ENCODE measurements at regions not wholly inside any gene's neighbourhood (a gene's known extent, or its start where the extent isn't known, plus 50 kb on each side); places are given as distances from the start of the nearest gene placed in this dataset.

DNA sequence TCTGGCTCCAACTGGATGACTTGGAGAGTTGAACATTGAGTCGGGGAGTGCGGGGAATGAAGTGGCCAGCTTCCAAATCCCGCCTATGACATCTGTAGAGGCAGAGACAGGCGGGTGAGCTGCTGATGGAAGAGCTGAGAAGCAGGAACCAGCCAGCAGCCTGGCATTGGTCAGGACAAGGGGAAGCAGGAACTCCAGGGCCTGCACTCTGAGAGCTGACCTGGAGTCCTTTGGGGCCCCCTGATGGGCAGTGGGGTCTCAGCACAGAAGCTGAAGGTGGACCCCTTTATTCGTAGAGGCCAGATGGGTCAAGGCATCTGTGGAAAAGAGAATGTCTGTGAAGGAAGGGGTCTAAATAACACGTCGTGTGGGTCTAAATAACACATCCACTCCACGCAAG lies 57.0 kb downstream of the SEC61G start:
- no peak for DNase-seq (ENCODE audit: low read depth)

DNA sequence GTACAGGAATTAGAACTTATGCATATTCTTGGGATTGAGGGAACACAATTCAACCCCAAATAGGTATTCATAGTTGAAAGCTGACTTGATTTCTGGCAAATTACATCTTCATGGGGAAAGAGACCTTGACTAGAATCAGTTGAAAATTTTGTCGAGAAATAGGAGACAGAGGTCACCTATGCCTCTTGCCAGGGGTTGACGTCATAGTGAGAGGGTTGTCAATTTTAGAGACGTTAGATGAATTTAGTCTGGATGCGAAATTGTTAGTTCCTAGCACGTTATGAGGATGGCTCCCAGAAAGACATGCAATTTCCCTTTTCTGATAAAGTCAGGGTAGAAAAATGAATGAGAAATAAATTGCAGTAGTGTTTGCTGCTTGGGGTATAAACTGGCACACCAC lies 59.3 kb downstream of the SEC61G start:
- no peak for DNase-seq (ENCODE audit: low read depth)

GRCh38 chr7:54697659-54698186 lies 61.3 kb downstream of the SEC61G start:
- no peak for DNase-seq (ENCODE audit: low read depth)

GRCh38 chr7:54690892-54691291 lies 68.1 kb downstream of the SEC61G start:
- no peak for DNase-seq (ENCODE audit: low read depth)

DNA sequence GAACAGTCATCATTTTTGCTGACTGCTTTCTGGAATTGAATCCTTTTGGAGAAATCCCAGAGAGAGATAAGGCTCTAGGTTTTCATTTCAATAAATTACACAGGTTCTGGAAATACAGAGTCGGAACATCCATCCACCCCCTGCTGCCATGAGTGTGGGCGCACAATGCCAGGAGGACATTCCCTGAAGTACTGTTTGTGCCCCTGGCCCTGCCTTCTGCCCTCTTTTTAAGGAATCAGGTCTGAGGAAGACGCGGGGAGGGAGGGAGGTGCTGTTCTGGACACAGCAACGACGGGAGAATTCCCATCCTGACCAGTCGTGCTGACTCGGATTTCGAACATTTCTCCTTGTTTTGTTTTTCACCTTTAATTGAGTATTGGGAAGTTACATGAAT lies 69.0 kb downstream of the SEC61G start:
- DNase-seq (ENCODE audit: low read depth) = no peak

DNA sequence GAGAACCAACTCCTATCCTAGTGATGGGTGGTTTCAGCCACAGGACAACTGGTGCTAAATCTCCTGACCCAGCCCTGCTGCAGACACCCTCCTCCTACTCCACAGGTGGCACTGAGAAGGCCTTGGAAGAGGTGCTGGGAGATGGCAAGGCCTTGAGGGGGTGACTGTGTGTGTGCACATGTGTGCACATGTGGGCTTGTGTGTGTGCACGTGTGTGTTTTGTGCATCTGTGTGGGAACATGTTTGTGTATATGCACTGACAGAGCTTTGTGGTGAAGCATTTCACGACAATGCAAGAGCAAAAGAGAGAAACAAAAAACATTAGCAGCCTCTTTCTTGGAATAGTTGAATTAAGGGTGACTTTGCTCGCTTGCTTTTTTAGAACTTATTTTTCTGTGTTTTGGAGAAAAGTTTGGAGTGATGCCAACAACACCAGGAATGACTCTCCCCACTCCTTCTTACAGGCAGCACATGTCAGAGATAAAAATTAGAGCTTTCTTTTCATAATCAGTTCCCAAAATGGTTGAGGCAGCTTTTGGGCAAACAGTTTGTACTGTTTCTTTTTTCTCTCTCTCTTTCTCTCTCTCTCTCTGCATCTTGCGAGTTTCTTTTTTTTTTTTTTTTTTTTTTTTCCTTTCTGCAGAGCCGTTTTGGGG lies 69.5 kb downstream of the SEC61G start:
- DNase-seq (ENCODE audit: low read depth) = no peak

DNA sequence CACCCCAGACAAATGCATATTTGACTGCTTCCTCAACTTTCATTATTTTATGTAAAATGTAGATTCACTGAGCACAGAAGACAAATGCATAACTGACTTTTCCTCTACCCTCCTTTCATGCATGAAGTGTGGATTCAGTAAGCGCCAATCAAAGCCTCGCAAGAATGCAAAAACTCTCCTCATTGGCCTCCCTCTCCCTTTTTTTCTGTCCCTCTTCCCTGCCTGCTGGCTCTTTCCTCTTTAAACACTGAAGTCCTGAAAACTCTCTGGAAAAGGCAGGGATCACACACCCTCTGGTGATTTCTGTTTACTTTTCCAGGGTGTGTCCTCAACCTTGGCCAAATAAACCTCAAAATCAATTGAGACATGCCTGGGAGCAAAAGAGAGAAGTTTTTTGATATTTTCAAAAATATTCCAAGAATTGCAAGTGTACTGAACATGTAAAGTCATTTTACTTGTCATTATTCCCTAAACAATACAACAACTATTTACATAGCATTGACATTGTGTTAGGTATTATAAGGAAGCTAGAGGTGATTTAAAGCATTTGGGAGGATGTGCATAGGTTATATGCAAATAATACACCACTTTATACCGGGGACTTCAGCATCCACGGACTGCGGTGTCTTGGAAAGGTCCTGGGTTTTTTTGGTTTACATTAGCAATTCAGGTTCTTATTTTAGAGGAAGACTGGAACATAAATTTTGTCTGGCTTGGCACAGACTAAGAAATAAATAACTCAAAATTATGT lies 71.4 kb downstream of the SEC61G start:
- no peak for DNase-seq (ENCODE audit: low read depth)

GRCh38 chr7:54680377-54681005 lies 78.5 kb downstream of the SEC61G start:
- DNase-seq (ENCODE audit: low read depth) = no peak

GRCh38 chr7:54679490-54679817 lies 79.6 kb downstream of the SEC61G start:
- DNase-seq (ENCODE audit: low read depth) = no peak

DNA sequence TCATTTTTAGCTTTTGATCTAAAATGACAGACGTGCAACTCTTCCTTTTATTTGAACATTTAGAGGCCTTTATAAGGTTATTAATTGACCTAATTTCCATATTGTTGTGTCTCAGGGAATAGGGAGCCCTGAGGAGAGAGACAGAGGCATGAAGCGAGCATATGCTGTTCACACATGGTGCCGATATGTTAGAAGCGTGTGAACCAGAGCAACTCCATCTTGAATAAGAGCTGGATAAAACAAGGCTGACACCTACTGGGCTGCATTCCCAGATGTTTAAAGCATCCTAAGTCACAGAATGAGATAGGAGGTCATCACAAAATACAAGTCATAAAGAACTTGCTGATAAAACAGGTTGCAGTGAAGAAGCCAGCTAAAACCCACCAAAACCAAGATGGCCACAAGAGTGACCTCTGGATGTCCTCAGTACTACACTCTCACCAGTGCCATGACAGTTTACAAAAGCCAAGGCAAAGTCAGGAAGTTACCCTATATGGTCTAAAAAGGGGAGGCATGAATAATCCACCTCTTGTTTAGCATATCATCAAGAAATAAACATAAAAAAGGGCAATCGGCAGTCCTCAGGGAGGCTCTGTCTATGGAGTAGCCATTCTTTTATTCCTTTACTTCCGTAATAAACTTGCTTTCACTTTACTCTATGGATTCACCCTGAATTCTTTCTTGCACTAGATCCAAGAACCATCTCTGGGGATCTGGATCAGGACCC lies 80.1 kb downstream of the SEC61G start:
- peak; percentile 4 for DNase-seq (ENCODE audit: low read depth)

DNA sequence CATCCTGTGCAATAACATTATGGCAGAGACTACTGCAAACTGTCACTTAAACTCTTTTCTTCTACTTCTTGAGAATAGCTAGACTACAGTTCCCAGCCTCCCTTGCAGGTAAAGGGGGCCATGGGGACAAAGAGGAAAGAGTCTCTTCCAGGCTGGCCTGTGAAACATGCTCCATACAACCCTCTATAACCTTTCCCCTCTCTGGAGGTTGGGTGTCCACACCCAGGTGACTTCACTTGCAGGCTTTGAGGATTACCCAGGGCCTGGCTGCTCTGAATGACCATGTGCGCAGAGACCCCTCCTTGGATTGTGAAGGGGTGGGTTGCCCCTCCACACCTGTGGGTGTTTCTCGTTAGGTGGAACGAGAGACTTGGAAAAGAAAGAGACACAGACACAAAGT lies 84.1 kb downstream of the SEC61G start:
- no peak for DNase-seq (ENCODE audit: low read depth)

DNA sequence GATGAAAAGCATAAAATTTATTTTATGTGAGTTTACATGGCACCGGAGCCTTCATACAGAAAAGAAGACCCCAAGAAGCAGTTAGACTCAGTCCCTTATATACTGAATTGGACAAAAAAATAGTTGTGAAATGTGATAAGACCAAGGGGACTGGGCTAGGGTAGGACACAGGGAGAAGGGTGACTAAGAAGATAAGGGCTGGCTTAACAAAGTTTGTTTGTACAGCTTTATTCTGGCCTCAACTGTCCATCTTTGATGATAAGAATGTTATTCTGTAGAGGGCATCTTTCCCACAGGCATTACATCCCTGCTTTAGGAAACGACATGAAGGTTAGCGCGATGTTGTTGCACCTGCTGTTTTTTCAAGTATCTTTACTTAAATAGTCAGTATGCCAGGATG lies 86.5 kb downstream of the SEC61G start:
- no peak for DNase-seq (ENCODE audit: low read depth)

DNA sequence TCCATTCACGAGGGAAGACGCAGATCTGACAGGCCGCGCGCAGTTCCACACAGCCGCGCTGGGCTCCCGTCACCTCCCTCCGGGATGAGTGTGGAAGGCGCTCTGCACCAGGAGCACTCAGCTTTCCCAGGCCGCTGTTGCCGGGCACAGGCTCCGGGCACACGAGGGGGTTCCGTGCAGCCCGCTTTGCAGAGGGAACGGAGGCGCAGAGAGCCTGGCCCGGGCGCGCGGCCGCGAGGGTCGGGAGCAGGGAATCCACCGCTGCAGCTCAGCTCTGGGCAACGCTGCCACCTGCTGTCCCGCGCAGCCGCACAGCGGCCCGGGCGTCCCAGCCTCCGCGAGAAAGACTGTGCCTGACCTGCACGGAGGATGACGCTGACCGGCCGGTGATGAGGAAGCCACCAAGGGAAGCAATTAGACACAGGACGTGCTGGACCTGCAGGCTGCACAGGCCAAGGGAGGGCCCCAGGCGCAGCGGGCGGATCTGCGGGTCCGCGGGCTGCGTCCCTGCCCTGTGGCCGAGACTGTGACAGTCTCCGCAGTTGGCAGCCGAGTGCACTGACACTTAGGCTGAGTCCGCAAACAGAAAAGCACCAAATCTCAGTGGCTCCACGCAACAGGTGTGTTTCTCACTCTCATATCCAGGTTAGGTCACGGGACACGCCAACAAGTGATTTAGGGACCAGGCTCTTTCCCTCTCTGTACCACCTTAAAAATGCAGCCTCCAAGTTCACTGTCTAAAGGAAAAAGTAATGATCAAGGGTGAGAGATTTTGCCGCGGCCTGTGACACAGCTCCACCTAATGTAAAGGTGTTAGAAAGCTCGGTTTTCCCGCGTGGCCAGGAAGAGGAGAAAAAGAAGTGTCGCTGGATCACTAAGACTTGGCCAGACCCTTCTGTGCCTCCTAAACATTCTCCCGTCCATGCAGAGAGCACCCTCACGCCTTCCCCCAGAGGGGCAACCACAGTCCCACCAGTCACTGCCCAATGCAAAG lies 94.5 kb downstream of the SEC61G start:
- peak; percentile 22 for DNase-seq (ENCODE audit: low read depth)

- DNase-seq (ENCODE audit: low read depth) = no peak
Observed at GRCh38 chr7:54663603-54664234, 95.3 kb downstream of the SEC61G start.

GRCh38 chr7:54663186-54663585 lies 95.8 kb downstream of the SEC61G start:
- no peak for DNase-seq (ENCODE audit: low read depth)

GRCh38 chr7:54662701-54663100 lies 96.3 kb downstream of the SEC61G start:
- DNase-seq (ENCODE audit: low read depth) = no peak

- no peak for DNase-seq (ENCODE audit: low read depth)
Observed at GRCh38 chr7:54653905-54654304, 105.1 kb downstream of the SEC61G start.

DNA sequence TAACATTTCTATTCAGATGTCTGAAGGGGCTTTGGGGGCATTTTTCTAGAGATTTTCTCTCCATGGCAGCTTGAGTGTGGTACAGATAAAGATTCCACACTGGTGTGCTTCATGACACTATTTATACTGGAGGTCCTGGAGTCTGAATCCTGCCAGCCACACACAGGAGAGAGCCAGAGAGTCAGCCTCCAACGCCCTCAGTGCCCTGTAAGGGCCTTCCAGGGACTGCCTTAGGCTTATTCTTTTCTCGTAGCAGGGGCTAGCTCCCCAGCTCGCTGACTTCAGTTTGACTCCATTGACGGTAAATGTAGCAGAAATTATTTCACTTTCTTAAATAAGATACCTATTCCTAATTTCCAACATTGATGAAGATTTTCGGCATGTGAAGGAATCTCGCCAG lies 100.9 kb downstream of the VSTM2A start:
- no peak for DNase-seq (ENCODE audit: low read depth)

- DNase-seq (ENCODE audit: low read depth) = no peak
Observed at GRCh38 chr7:54637712-54638396, 95.7 kb downstream of the VSTM2A start.

- no peak for DNase-seq (ENCODE audit: low read depth)
Observed at GRCh38 chr7:54632696-54633095, 90.5 kb downstream of the VSTM2A start.
